ENCODE measurements at regions not wholly inside any gene's neighbourhood (a gene's known extent, or its start where the extent isn't known, plus 50 kb on each side); places are given as distances from the start of the nearest gene placed in this dataset.

GRCh38 chr3:153657046-153657445 is 464.1 kb upstream of the ARHGEF26 start:
- TF ChIP-seq CTCF (IDR thresholded peaks at IDR 0.05 in 2 of 3, conservative IDR thresholded peaks at IDR 0.05 in 1 of 3; ENCODE audit: borderline replicate concordance in 1 of 3, insufficient read depth in 1 of 3, low read depth in 2 of 3, low read length in 2 of 3) (no peak), EZH2 (IDR thresholded peaks at IDR 0.05) (no peak), POLR2A (IDR thresholded peaks at IDR 0.05; ENCODE audit: borderline replicate concordance, extremely low read depth, insufficient read depth, insufficient read length) (no peak), TCF7L2 (IDR thresholded peaks at IDR 0.05; ENCODE audit: borderline replicate concordance, extremely low read depth, insufficient read depth, insufficient read length) (no peak), POLR2AphosphoS5 (IDR thresholded peaks at IDR 0.05; ENCODE audit: low read depth, low read length) (no peak), JUND (IDR thresholded peaks at IDR 0.05) (no peak), EGR1 (IDR thresholded peaks at IDR 0.05; ENCODE audit: low read depth) (no peak), SRF (IDR thresholded peaks at IDR 0.05; ENCODE audit: low read depth) (no peak), EZH2phosphoT487 (IDR thresholded peaks at IDR 0.05; ENCODE audit: borderline replicate concordance) (no peak), RAD21 (IDR thresholded peaks at IDR 0.05; ENCODE audit: low read depth) (no peak), ZNF274 (IDR thresholded peaks at IDR 0.05; ENCODE audit: low read depth, low read length) (no peak)
- TF ChIP-seq, protein P1, sequence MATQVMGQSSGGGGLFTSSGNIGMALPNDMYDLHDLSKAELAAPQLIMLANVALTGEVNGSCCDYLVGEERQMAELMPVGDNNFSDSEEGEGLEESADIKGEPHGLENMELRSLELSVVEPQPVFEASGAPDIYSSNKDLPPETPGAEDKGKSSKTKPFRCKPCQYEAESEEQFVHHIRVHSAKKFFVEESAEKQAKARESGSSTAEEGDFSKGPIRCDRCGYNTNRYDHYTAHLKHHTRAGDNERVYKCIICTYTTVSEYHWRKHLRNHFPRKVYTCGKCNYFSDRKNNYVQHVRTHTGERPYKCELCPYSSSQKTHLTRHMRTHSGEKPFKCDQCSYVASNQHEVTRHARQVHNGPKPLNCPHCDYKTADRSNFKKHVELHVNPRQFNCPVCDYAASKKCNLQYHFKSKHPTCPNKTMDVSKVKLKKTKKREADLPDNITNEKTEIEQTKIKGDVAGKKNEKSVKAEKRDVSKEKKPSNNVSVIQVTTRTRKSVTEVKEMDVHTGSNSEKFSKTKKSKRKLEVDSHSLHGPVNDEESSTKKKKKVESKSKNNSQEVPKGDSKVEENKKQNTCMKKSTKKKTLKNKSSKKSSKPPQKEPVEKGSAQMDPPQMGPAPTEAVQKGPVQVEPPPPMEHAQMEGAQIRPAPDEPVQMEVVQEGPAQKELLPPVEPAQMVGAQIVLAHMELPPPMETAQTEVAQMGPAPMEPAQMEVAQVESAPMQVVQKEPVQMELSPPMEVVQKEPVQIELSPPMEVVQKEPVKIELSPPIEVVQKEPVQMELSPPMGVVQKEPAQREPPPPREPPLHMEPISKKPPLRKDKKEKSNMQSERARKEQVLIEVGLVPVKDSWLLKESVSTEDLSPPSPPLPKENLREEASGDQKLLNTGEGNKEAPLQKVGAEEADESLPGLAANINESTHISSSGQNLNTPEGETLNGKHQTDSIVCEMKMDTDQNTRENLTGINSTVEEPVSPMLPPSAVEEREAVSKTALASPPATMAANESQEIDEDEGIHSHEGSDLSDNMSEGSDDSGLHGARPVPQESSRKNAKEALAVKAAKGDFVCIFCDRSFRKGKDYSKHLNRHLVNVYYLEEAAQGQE (IDR thresholded peaks at IDR 0.05; ENCODE audit: low read depth) = no peak

All from HCT116 (cell line).